ENCODE measurements at regions not wholly inside any gene's neighbourhood (a gene's known extent, or its start where the extent isn't known, plus 50 kb on each side); places are given as distances from the start of the nearest gene placed in this dataset.

- no peak for TF ChIP-seq REST (IDR thresholded peaks at IDR 0.05; ENCODE audit: insufficient read depth in 1 of 2, low read depth in 2 of 2, low read length in 2 of 2)
- TF ChIP-seq TAF1 (IDR thresholded peaks at IDR 0.05; ENCODE audit: borderline replicate concordance, insufficient read depth, low read length) = no peak
- no peak for TF ChIP-seq POLR2AphosphoS5 (IDR thresholded peaks at IDR 0.05; ENCODE audit: low read depth, low read length)
- TF ChIP-seq FOXP2 (optimal IDR thresholded peaks at IDR 0.05; ENCODE audit: borderline replicate concordance, extremely low read depth, extremely low read length, insufficient read depth) = no peak
- TF ChIP-seq SIN3A (IDR thresholded peaks at IDR 0.05; ENCODE audit: borderline replicate concordance, insufficient read depth, low read length) = no peak
Measured at GRCh38 chr6:76876922-76877553, 586.3 kb downstream of the HTR1B start.

- TF ChIP-seq FOXP2 (optimal IDR thresholded peaks at IDR 0.05; ENCODE audit: borderline replicate concordance, extremely low read depth, extremely low read length, insufficient read depth) (no peak), TAF1 (IDR thresholded peaks at IDR 0.05; ENCODE audit: borderline replicate concordance, insufficient read depth, low read length) (no peak), SIN3A (IDR thresholded peaks at IDR 0.05; ENCODE audit: borderline replicate concordance, insufficient read depth, low read length) (no peak), POLR2AphosphoS5 (IDR thresholded peaks at IDR 0.05; ENCODE audit: low read depth, low read length) (no peak), REST (IDR thresholded peaks at IDR 0.05; ENCODE audit: insufficient read depth in 1 of 2, low read depth in 2 of 2, low read length in 2 of 2) (no peak)
Measured at GRCh38 chr6:76867182-76867581, 596.1 kb downstream of the HTR1B start.

- TF ChIP-seq FOXP2 (optimal IDR thresholded peaks at IDR 0.05; ENCODE audit: borderline replicate concordance, extremely low read depth, extremely low read length, insufficient read depth) (no peak), TAF1 (IDR thresholded peaks at IDR 0.05; ENCODE audit: borderline replicate concordance, insufficient read depth, low read length) (no peak), REST (IDR thresholded peaks at IDR 0.05; ENCODE audit: insufficient read depth in 1 of 2, low read depth in 2 of 2, low read length in 2 of 2) (no peak), POLR2AphosphoS5 (IDR thresholded peaks at IDR 0.05; ENCODE audit: low read depth, low read length) (no peak), SIN3A (IDR thresholded peaks at IDR 0.05; ENCODE audit: borderline replicate concordance, insufficient read depth, low read length) (no peak)
Measured at GRCh38 chr6:76866091-76866915, 597.0 kb downstream of the HTR1B start.

- TF ChIP-seq TAF1 (IDR thresholded peaks at IDR 0.05; ENCODE audit: borderline replicate concordance, insufficient read depth, low read length) (no peak), POLR2AphosphoS5 (IDR thresholded peaks at IDR 0.05; ENCODE audit: low read depth, low read length) (no peak), REST (IDR thresholded peaks at IDR 0.05; ENCODE audit: insufficient read depth in 1 of 2, low read depth in 2 of 2, low read length in 2 of 2) (no peak), FOXP2 (optimal IDR thresholded peaks at IDR 0.05; ENCODE audit: borderline replicate concordance, extremely low read depth, extremely low read length, insufficient read depth) (no peak), SIN3A (IDR thresholded peaks at IDR 0.05; ENCODE audit: borderline replicate concordance, insufficient read depth, low read length) (no peak)
Measured at GRCh38 chr6:76862936-76863335, 600.4 kb downstream of the HTR1B start.

Data from PFSK-1 (cell line).